ENCODE measurements at regions not wholly inside any gene's neighbourhood (a gene's known extent, or its start where the extent isn't known, plus 50 kb on each side); places are given as distances from the start of the nearest gene placed in this dataset.

- H3K9me3 ChIP-seq (ENCODE audit: insufficient read depth, low read length): no peaks in the 10 kb centered on the region
- no peak overlapping the region for H2AFZ ChIP-seq (ENCODE audit: low read depth, low read length)
- H3K4me1 ChIP-seq (ENCODE audit: low read length): no peaks in the 10 kb centered on the region
- no peak overlapping the region for H3K27ac ChIP-seq (ENCODE audit: low read length)
- H3K79me2 ChIP-seq (ENCODE audit: low read length): no peaks in the 10 kb centered on the region
- no peak overlapping the region for H3K4me3 ChIP-seq (ENCODE audit: low read length)
- H3K27me3 ChIP-seq (ENCODE audit: low read depth, low read length): peaks cover 54% of the 10 kb centered on the region
- H4K20me1 ChIP-seq (ENCODE audit: insufficient read depth, low read length): no peaks in the 10 kb centered on the region
- H3K36me3 ChIP-seq (replicated peaks; ENCODE audit: low read depth, low read length): no peaks in the 10 kb centered on the region
- TF ChIP-seq EZH2phosphoT487 (IDR thresholded peaks at IDR 0.05; ENCODE audit: low read depth) (no peak), CTCF (IDR thresholded peaks at IDR 0.05; ENCODE audit: low read depth, low read length) (no peak)
- H3K4me2 ChIP-seq (ENCODE audit: low read length): no peak overlapping the region
- no peak overlapping the region for H3K9ac ChIP-seq (ENCODE audit: low read length)
Measured at GRCh38 chr11:15500643-15501042, 385.9 kb downstream of the INSC start.

GRCh38 chr11:15501566-15501965 is 386.8 kb downstream of the INSC start:
- H3K27ac ChIP-seq (ENCODE audit: low read length): no peak overlapping the region
- H3K4me2 ChIP-seq (ENCODE audit: low read length): no peak overlapping the region
- H3K79me2 ChIP-seq (ENCODE audit: low read length): no peaks in the 10 kb centered on the region
- H2AFZ ChIP-seq (ENCODE audit: low read depth, low read length): no peak overlapping the region
- no peaks in the 10 kb centered on the region for H4K20me1 ChIP-seq (ENCODE audit: insufficient read depth, low read length)
- H3K9me3 ChIP-seq (ENCODE audit: insufficient read depth, low read length): no peaks in the 10 kb centered on the region
- no peaks in the 10 kb centered on the region for H3K4me1 ChIP-seq (ENCODE audit: low read length)
- TF ChIP-seq CTCF (IDR thresholded peaks at IDR 0.05; ENCODE audit: low read depth, low read length) (no peak), EZH2phosphoT487 (IDR thresholded peaks at IDR 0.05; ENCODE audit: low read depth) (no peak)
- no peaks in the 10 kb centered on the region for H3K36me3 ChIP-seq (replicated peaks; ENCODE audit: low read depth, low read length)
- H3K27me3 ChIP-seq (ENCODE audit: low read depth, low read length): peaks cover 50% of the 10 kb centered on the region
- H3K4me3 ChIP-seq (ENCODE audit: low read length): no peak overlapping the region
- H3K9ac ChIP-seq (ENCODE audit: low read length): no peak overlapping the region

GRCh38 chr11:15505155-15505554 is 390.4 kb downstream of the INSC start:
- H3K27ac ChIP-seq (ENCODE audit: low read length): no peak overlapping the region
- H3K4me3 ChIP-seq (ENCODE audit: low read length): no peak overlapping the region
- H3K9me3 ChIP-seq (ENCODE audit: insufficient read depth, low read length): no peaks in the 10 kb centered on the region
- H3K79me2 ChIP-seq (ENCODE audit: low read length): no peaks in the 10 kb centered on the region
- no peak overlapping the region for H2AFZ ChIP-seq (ENCODE audit: low read depth, low read length)
- peaks cover 30% of the 10 kb centered on the region for H3K27me3 ChIP-seq (ENCODE audit: low read depth, low read length)
- H3K36me3 ChIP-seq (replicated peaks; ENCODE audit: low read depth, low read length): no peaks in the 10 kb centered on the region
- TF ChIP-seq CTCF (IDR thresholded peaks at IDR 0.05; ENCODE audit: low read depth, low read length) (no peak), EZH2phosphoT487 (IDR thresholded peaks at IDR 0.05; ENCODE audit: low read depth) (no peak)
- no peaks in the 10 kb centered on the region for H4K20me1 ChIP-seq (ENCODE audit: insufficient read depth, low read length)
- H3K4me1 ChIP-seq (ENCODE audit: low read length): no peaks in the 10 kb centered on the region
- no peak overlapping the region for H3K9ac ChIP-seq (ENCODE audit: low read length)
- H3K4me2 ChIP-seq (ENCODE audit: low read length): no peak overlapping the region

DNA sequence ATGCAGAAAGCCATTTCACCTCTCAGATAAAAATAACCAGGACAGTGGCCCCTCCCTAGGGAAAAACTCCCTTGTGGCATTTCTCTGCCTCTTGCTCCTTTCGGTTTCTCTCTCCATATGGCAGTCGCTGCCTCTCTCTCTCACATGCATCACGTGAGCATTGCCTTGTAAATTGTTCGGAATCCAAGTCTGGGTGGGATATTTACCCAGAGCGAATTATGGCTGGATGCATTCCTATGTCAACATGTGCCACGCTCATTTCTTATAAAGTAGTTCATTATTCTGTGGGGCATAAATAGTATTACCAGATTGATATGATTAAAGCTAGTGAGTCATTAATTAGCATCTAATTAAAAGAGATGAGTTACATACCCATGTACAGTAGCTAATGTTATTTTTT is 392.9 kb downstream of the INSC start:
- Histone ChIP-seq H3K4me2 (ENCODE audit: low read length) (no peak overlapping the region), H3K9ac (ENCODE audit: low read length) (no peak overlapping the region), H3K27me3 (ENCODE audit: low read depth, low read length) (peaks cover 13% of the 10 kb centered on the region; the same call in 1 of the 2 replicates), H3K36me3 (replicated peaks; ENCODE audit: low read depth, low read length) (no peaks in the 10 kb centered on the region), H2AFZ (ENCODE audit: low read depth, low read length) (no peak overlapping the region), H3K9me3 (ENCODE audit: insufficient read depth, low read length) (no peaks in the 10 kb centered on the region), H4K20me1 (ENCODE audit: insufficient read depth, low read length) (no peaks in the 10 kb centered on the region), H3K79me2 (ENCODE audit: low read length) (no peaks in the 10 kb centered on the region), H3K4me3 (ENCODE audit: low read length) (no peak overlapping the region), H3K27ac (ENCODE audit: low read length) (no peak overlapping the region), H3K4me1 (ENCODE audit: low read length) (no peaks in the 10 kb centered on the region)
- TF ChIP-seq CTCF (IDR thresholded peaks at IDR 0.05; ENCODE audit: low read depth, low read length) (no peak), EZH2phosphoT487 (IDR thresholded peaks at IDR 0.05; ENCODE audit: low read depth) (no peak)
